HFFc6 (cell line): ENCODE measurements at regions not wholly inside any gene's neighbourhood (a gene's known extent, or its start where the extent isn't known, plus 50 kb on each side); places are given as distances from the start of the nearest gene placed in this dataset.

Experiments
- DNase-seq: peaks from one replicate; pipeline ENCODE4 v3.0.0-alpha.2; 2018
- H3K27ac Mint-ChIP-seq: 2 replicates; pipeline ENCODE4 v1.8.0; 2020; ENCODE audit warnings: mild to moderate bottlenecking, mixed read lengths
- H3K27me3 Mint-ChIP-seq: 2 replicates; pipeline ENCODE4 v1.8.0; 2021; ENCODE audit warnings: mild to moderate bottlenecking, moderate library complexity, mixed read lengths; ENCODE audit not compliant: insufficient read depth
- H3K36me3 Mint-ChIP-seq: 2 replicates; pipeline ENCODE4 v1.8.0; 2021; ENCODE audit warnings: low read depth, mixed read lengths
- H3K4me1 Mint-ChIP-seq: 2 replicates; pipeline ENCODE4 v1.8.0; 2020; ENCODE audit warnings: low read depth, mixed read lengths
- H3K4me3 Mint-ChIP-seq: 2 replicates; pipeline ENCODE4 v1.8.0; 2020; ENCODE audit warnings: mild to moderate bottlenecking, moderate library complexity, mixed read lengths
- H3K9me3 Mint-ChIP-seq: 2 replicates; pipeline ENCODE4 v1.8.0; 2020; ENCODE audit warnings: mild to moderate bottlenecking, mixed read lengths
- CTCF ChIP-seq: fragments of 200-600 bp; sonication (generic); IDR thresholded peaks from 2 replicates; pipeline ENCODE4 v1.5.0; 2021; ENCODE audit warnings: antibody characterized with exemption, mild to moderate bottlenecking

GRCh38 chr7:96928965-96929364, 76.4 kb upstream of the DLX6 start:
- H3K36me3 Mint-ChIP-seq, result no peaks in the 10 kb centered on the region; the same call in 1 of the 2 replicates
- H3K27ac Mint-ChIP-seq, result no peak overlapping the region
- H3K27me3 Mint-ChIP-seq, result 0 out of 2 replicates have a peak, but pooled peaks cover 2% of the 10 kb centered on the region
- DNase-seq, result no peak
- TF ChIP-seq CTCF, result no peak
- no peak overlapping the region for H3K4me3 Mint-ChIP-seq
- no peaks in the 10 kb centered on the region for H3K4me1 Mint-ChIP-seq
- peaks cover 9% of the 10 kb centered on the region for H3K9me3 Mint-ChIP-seq

- H3K9me3 Mint-ChIP-seq, result peaks cover 4% of the 10 kb centered on the region; the same call in 1 of the 2 replicates
- H3K27me3 Mint-ChIP-seq, result 0 out of 2 replicates have a peak, but pooled peaks cover 2% of the 10 kb centered on the region
- H3K36me3 Mint-ChIP-seq, result no peaks in the 10 kb centered on the region
- no peak overlapping the region for H3K27ac Mint-ChIP-seq
- no peak for TF ChIP-seq CTCF
- no peak for DNase-seq
- H3K4me3 Mint-ChIP-seq, result no peak overlapping the region
- H3K4me1 Mint-ChIP-seq, result no peaks in the 10 kb centered on the region
Measured at GRCh38 chr7:96931891-96932290, 73.5 kb upstream of the DLX6 start.

GRCh38 chr7:96933067-96933645, 72.2 kb upstream of the DLX6 start:
- H3K27ac Mint-ChIP-seq, result no peak overlapping the region
- H3K4me1 Mint-ChIP-seq, result no peaks in the 10 kb centered on the region
- DNase-seq, result no peak
- TF ChIP-seq CTCF, result no peak
- H3K9me3 Mint-ChIP-seq, result peaks cover 16% of the 10 kb centered on the region
- no peaks in the 10 kb centered on the region for H3K36me3 Mint-ChIP-seq
- H3K27me3 Mint-ChIP-seq, result 0 out of 2 replicates have a peak, but pooled peaks cover 2% of the 10 kb centered on the region
- H3K4me3 Mint-ChIP-seq, result no peak overlapping the region

GRCh38 chr7:96936621-96937020, 68.7 kb upstream of the DLX6 start:
- H3K27ac Mint-ChIP-seq, result no peak overlapping the region
- no peak overlapping the region for H3K4me3 Mint-ChIP-seq

GRCh38 chr7:96942112-96942511, 63.2 kb upstream of the DLX6 start:
- Mint-ChIP-seq H3K27me3 (no peaks in the 10 kb centered on the region), H3K36me3 (no peaks in the 10 kb centered on the region), H3K4me3 (no peak overlapping the region), H3K27ac (no peak overlapping the region), H3K9me3 (peaks cover 16% of the 10 kb centered on the region), H3K4me1 (no peaks in the 10 kb centered on the region)
- DNase-seq, result no peak
- TF ChIP-seq CTCF, result no peak

More at GRCh38 chr7:96936621-96937020, 68.7 kb upstream of the DLX6 start:
- Mint-ChIP-seq H3K27me3 (0 out of 2 replicates have a peak, but pooled peaks cover 2% of the 10 kb centered on the region), H3K9me3 (peaks cover 18% of the 10 kb centered on the region), H3K36me3 (no peaks in the 10 kb centered on the region), H3K4me1 (no peaks in the 10 kb centered on the region)
- DNase-seq, result no peak
- no peak for TF ChIP-seq CTCF
